Activated CD4-positive, alpha-beta T cell treated with anti-CD3 and anti-CD28 coated beads for 4 hours (primary cell): ENCODE measurements at regions not wholly inside any gene's neighbourhood (a gene's known extent, or its start where the extent isn't known, plus 50 kb on each side); places are given as distances from the start of the nearest gene placed in this dataset.

ENCODE experiments used
- DNase-seq, 2 donors: peaks; one replicate each; pipeline ENCODE4 v3.0.0-alpha.2; 2020

- DNase-seq = no peak
Measured at GRCh38 chr11:28632338-28632737, 524.1 kb downstream of the METTL15 start.

- no peak for DNase-seq
Measured at GRCh38 chr11:28631148-28631547, 523.0 kb downstream of the METTL15 start.

- DNase-seq = no peak
Measured at GRCh38 chr11:28629235-28629634, 521.0 kb downstream of the METTL15 start.

- no peak for DNase-seq
Measured at GRCh38 chr11:28628412-28628811, 520.2 kb downstream of the METTL15 start.

- DNase-seq = no peak
Measured at GRCh38 chr11:28627690-28628255, 519.6 kb downstream of the METTL15 start.

GRCh38 chr11:28625532-28625931 lies 517.3 kb downstream of the METTL15 start:
- no peak for DNase-seq

- DNase-seq = no peak
Measured at GRCh38 chr11:28621753-28622152, 513.6 kb downstream of the METTL15 start.

GRCh38 chr11:28619846-28620540 lies 511.8 kb downstream of the METTL15 start:
- DNase-seq = no peak

- no peak for DNase-seq
Measured at GRCh38 chr11:28618416-28618815, 510.2 kb downstream of the METTL15 start.

GRCh38 chr11:28616160-28616965 lies 508.2 kb downstream of the METTL15 start:
- DNase-seq = no peak

GRCh38 chr11:28615542-28615941 lies 507.4 kb downstream of the METTL15 start:
- DNase-seq = no peak

GRCh38 chr11:28606930-28607329 lies 498.7 kb downstream of the METTL15 start:
- no peak for DNase-seq

- no peak for DNase-seq
Measured at GRCh38 chr11:28599656-28600055, 491.5 kb downstream of the METTL15 start.

GRCh38 chr11:28598531-28598930 lies 490.3 kb downstream of the METTL15 start:
- DNase-seq = no peak

- no peak for DNase-seq
Measured at GRCh38 chr11:28596816-28597215, 488.6 kb downstream of the METTL15 start.

GRCh38 chr11:28592141-28592540 lies 484.0 kb downstream of the METTL15 start:
- DNase-seq = no peak

- no peak for DNase-seq
Measured at GRCh38 chr11:28584992-28585391, 476.8 kb downstream of the METTL15 start.

- no peak for DNase-seq
Measured at GRCh38 chr11:28582506-28582905, 474.3 kb downstream of the METTL15 start.

- DNase-seq = no peak
Measured at GRCh38 chr11:28581286-28582242, 473.4 kb downstream of the METTL15 start.

GRCh38 chr11:28571371-28571770 lies 463.2 kb downstream of the METTL15 start:
- no peak for DNase-seq

- no peak for DNase-seq
Measured at GRCh38 chr11:28569106-28569505, 460.9 kb downstream of the METTL15 start.

- no peak for DNase-seq
Measured at GRCh38 chr11:28566339-28567089, 458.3 kb downstream of the METTL15 start.
